MM.1S (cell line): ENCODE measurements at regions not wholly inside any gene's neighbourhood (a gene's known extent, or its start where the extent isn't known, plus 50 kb on each side); places are given as distances from the start of the nearest gene placed in this dataset.

Source experiments
- DNase-seq: peaks from one replicate; pipeline ENCODE4 v3.0.0-alpha.2; 2015
- H2AFZ ChIP-seq: fragments of 300-600 bp; sonication (generic); 2 replicates; pipeline ENCODE4 v1.6.0; 2016; ENCODE audit warnings: antibody characterized with exemption, low read length
- H3F3A ChIP-seq: fragments of 300-600 bp; sonication (generic); 2 replicates; pipeline ENCODE4 v1.6.1; 2016; ENCODE audit warnings: mild to moderate bottlenecking, antibody characterized with exemption, low read length, moderate library complexity, mixed read lengths; ENCODE audit not compliant: insufficient read depth
- H3K27ac ChIP-seq: fragments of 300-600 bp; sonication (generic); 2 replicates; pipeline ENCODE4 v1.5.1; 2016; ENCODE audit warnings: mild to moderate bottlenecking, low read length
- H3K27me3 ChIP-seq: fragments of 300-600 bp; sonication (generic); replicated peaks from 2 replicates; pipeline ENCODE4 v1.6.0; 2016; ENCODE audit warnings: low read length; ENCODE audit not compliant: insufficient read depth
- H3K36me3 ChIP-seq: fragments of 300-600 bp; sonication (generic); replicated peaks from 2 replicates; pipeline ENCODE4 v1.6.1; 2016; ENCODE audit warnings: mild to moderate bottlenecking, low read length, mixed read lengths; ENCODE audit not compliant: insufficient read depth
- H3K4me1 ChIP-seq: fragments of 300-600 bp; sonication (generic); 2 replicates; pipeline ENCODE4 v1.6.1; 2016; ENCODE audit warnings: low read length, mixed read lengths
- H3K4me2 ChIP-seq: fragments of 300-600 bp; sonication (generic); 2 replicates; pipeline ENCODE4 v1.6.0; 2016; ENCODE audit warnings: low read depth, low read length
- H3K4me3 ChIP-seq: fragments of 300-600 bp; sonication (generic); 2 replicates; pipeline ENCODE4 v1.5.1; 2016; ENCODE audit warnings: low read length, mixed read lengths
- H3K79me2 ChIP-seq: fragments of 300-600 bp; sonication (generic); 2 replicates; pipeline ENCODE4 v1.6.1; 2016; ENCODE audit warnings: mixed run types, low read length, mixed read lengths
- H3K9ac ChIP-seq: fragments of 300-600 bp; sonication (generic); 2 replicates; pipeline ENCODE4 v1.6.1; 2016; ENCODE audit warnings: low read length, mixed read lengths
- H3K9me2 ChIP-seq: fragments of 300-600 bp; sonication (generic); replicated peaks from 2 replicates; pipeline ENCODE4 v1.6.1; 2016; ENCODE audit warnings: mild to moderate bottlenecking, low read length, mixed read lengths; ENCODE audit not compliant: insufficient read depth
- H3K9me3 ChIP-seq: fragments of 300-600 bp; sonication (generic); replicated peaks from 2 replicates; pipeline ENCODE4 v1.6.1; 2016; ENCODE audit warnings: mild to moderate bottlenecking, low read length, mixed read lengths; ENCODE audit not compliant: insufficient read depth
- H4K20me1 ChIP-seq: fragments of 300-600 bp; sonication (generic); 2 replicates; pipeline ENCODE4 v1.6.1; 2016; ENCODE audit warnings: mild to moderate bottlenecking, low read length, moderate library complexity, mixed read lengths; ENCODE audit not compliant: insufficient read depth
- EZH2 ChIP-seq: fragments of 300-600 bp; sonication (generic); optimal IDR thresholded peaks from 2 replicates; pipeline ENCODE3; 2017; ENCODE audit warnings: low read depth, mild to moderate bottlenecking, antibody characterized with exemption, low read length, mixed read lengths
- EZH2phosphoT487 ChIP-seq: fragments of 300-600 bp; sonication (generic); IDR thresholded peaks from 2 replicates; pipeline ENCODE4 v1.6.1; 2018; ENCODE audit warnings: antibody characterized with exemption, low read length
- TF ChIP-seq, protein P1 (sequence below): fragments of 300-600 bp; sonication (generic); IDR thresholded peaks from 2 replicates; pipeline ENCODE4 v1.5.1; 2016; ENCODE audit warnings: antibody characterized with exemption, low read length, mixed read lengths

DNA sequence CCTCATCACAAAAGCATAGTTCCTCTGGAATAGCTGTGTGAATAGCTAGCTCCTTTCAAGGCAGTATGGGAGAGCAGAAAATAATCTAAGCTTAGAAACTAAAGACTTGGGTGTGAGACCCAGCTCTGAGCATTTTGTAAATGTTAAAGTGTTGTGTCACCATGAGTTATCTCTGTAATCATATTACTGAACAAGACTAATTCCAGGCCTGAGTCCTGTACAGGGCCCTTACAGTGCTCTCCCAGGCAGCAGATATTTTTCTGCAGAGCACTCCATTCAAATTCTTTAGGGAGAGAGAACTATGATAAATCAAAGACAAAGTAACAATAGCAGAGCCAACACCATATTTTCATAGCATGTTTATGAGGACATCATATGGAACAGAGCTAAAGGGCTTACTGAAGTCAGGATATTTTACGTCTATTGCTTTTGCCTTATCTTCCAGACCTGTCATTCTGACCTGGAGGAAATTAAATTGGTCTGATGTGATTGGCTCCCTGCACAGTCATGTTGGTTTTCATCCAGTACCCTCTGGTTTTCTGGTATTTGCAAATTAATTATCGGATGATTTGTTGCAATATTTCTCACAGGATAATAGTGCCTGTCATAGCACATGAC, 172.6 kb upstream of the PPP2R3A start:
- no peak overlapping the region for H3K27ac ChIP-seq
- no peaks in the 10 kb centered on the region for H3K9me3 ChIP-seq
- H2AFZ ChIP-seq, result no peak overlapping the region
- H3K4me1 ChIP-seq, result no peaks in the 10 kb centered on the region
- no peak overlapping the region for H3K4me2 ChIP-seq
- H3K27me3 ChIP-seq, result no peaks in the 10 kb centered on the region
- no peak for DNase-seq
- H3K9ac ChIP-seq, result no peak overlapping the region
- no peaks in the 10 kb centered on the region for H4K20me1 ChIP-seq
- H3K79me2 ChIP-seq, result no peaks in the 10 kb centered on the region
- no peaks in the 10 kb centered on the region for H3K36me3 ChIP-seq
- TF ChIP-seq EZH2, result no peak
- TF ChIP-seq, protein P1, sequence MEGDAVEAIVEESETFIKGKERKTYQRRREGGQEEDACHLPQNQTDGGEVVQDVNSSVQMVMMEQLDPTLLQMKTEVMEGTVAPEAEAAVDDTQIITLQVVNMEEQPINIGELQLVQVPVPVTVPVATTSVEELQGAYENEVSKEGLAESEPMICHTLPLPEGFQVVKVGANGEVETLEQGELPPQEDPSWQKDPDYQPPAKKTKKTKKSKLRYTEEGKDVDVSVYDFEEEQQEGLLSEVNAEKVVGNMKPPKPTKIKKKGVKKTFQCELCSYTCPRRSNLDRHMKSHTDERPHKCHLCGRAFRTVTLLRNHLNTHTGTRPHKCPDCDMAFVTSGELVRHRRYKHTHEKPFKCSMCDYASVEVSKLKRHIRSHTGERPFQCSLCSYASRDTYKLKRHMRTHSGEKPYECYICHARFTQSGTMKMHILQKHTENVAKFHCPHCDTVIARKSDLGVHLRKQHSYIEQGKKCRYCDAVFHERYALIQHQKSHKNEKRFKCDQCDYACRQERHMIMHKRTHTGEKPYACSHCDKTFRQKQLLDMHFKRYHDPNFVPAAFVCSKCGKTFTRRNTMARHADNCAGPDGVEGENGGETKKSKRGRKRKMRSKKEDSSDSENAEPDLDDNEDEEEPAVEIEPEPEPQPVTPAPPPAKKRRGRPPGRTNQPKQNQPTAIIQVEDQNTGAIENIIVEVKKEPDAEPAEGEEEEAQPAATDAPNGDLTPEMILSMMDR, result no peak
- no peak for TF ChIP-seq EZH2phosphoT487
- H3K9me2 ChIP-seq, result no peaks in the 10 kb centered on the region
- no peak overlapping the region for H3K4me3 ChIP-seq
- no peaks in the 10 kb centered on the region for H3F3A ChIP-seq

DNA sequence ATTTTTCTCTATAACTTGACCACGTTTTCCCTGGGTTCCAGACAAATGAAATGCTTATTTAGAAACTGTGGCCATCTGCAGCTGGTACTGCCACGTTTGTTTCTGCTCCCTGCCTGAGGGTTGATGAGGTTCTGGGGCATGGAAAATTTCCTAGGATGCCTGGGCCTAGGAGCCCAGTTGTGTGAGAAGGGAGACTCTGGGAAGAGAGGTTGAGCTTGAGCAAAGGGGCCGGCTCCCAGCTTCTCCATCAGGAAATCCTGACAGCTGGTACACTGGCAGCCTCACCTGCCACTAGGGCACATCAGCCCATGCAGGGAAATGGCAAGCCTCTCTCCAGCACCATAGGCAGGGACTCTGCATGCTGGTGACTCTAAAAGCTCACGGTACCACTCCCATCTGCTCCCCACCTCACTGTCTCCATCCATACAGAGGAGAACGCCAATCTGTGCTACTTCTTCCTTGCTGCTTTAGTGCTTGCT, 165.4 kb upstream of the PPP2R3A start:
- no peaks in the 10 kb centered on the region for H3K4me1 ChIP-seq
- no peak overlapping the region for H2AFZ ChIP-seq
- no peaks in the 10 kb centered on the region for H3K79me2 ChIP-seq
- H3K4me3 ChIP-seq, result no peak overlapping the region
- no peak overlapping the region for H3K27ac ChIP-seq
- no peak for TF ChIP-seq EZH2
- no peaks in the 10 kb centered on the region for H3K9me3 ChIP-seq
- H4K20me1 ChIP-seq, result no peaks in the 10 kb centered on the region
- H3F3A ChIP-seq, result no peaks in the 10 kb centered on the region
- no peak for DNase-seq
- H3K27me3 ChIP-seq, result no peaks in the 10 kb centered on the region
- no peak overlapping the region for H3K4me2 ChIP-seq
- no peaks in the 10 kb centered on the region for H3K36me3 ChIP-seq
- H3K9me2 ChIP-seq, result no peaks in the 10 kb centered on the region
- H3K9ac ChIP-seq, result no peak overlapping the region

DNA sequence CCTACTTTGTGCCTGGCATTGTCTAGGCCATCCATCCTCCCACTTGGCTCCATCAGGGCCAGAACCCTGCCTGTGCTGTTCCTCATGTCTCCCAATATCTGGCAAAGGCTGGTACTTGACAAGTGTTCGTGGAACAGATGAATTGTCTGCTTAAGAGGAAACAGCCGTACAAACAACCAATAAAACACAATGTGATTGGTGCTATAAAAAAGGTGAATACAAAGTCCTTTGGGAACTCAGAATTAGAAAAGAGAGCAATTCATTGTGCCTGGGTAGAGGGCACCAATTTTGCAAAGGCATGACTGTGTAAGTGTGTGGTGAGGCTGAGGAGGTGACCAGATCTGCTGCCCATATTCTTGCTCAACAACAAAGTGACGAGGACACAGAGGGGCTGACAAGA, 164.5 kb upstream of the PPP2R3A start:
- no peaks in the 10 kb centered on the region for H3K27me3 ChIP-seq
- TF ChIP-seq, protein P1, result no peak
- TF ChIP-seq EZH2 (no peak), EZH2phosphoT487 (no peak)
- H4K20me1 ChIP-seq, result no peaks in the 10 kb centered on the region
- no peak overlapping the region for H3K9ac ChIP-seq
- H3K27ac ChIP-seq, result no peak overlapping the region
- H3K36me3 ChIP-seq, result no peaks in the 10 kb centered on the region
- no peak overlapping the region for H3K4me2 ChIP-seq
- no peaks in the 10 kb centered on the region for H3K9me3 ChIP-seq
- no peaks in the 10 kb centered on the region for H3K79me2 ChIP-seq
- H3K4me3 ChIP-seq, result no peak overlapping the region
- H3F3A ChIP-seq, result no peaks in the 10 kb centered on the region
- H3K4me1 ChIP-seq, result no peaks in the 10 kb centered on the region
- no peak for DNase-seq
- H2AFZ ChIP-seq, result no peak overlapping the region
- no peaks in the 10 kb centered on the region for H3K9me2 ChIP-seq

DNA sequence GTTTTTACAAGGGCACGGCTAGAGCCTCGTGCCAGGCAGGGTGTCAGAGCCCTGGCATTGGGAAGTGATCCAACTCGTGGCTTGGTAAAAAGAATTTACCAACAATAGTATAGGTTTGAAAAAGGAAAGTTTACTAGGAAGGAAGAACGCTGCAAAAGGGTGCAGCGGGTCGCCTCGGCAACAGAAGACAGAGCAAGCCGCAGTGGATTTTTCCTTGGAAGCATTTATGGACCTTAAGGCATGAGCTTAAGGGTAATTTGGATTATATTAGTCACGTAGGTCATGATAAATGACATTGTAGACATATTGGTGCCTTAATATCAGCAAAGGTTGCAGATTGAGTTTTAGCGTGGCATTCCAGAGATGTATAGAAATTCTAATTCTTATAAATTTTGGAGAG, 163.4 kb upstream of the PPP2R3A start:
- H3K9me3 ChIP-seq, result no peaks in the 10 kb centered on the region
- H3K4me3 ChIP-seq, result no peak overlapping the region
- H3K9me2 ChIP-seq, result no peaks in the 10 kb centered on the region
- TF ChIP-seq, protein P1, result no peak
- TF ChIP-seq EZH2 (no peak), EZH2phosphoT487 (no peak)
- no peaks in the 10 kb centered on the region for H3K27me3 ChIP-seq
- H4K20me1 ChIP-seq, result no peaks in the 10 kb centered on the region
- no peaks in the 10 kb centered on the region for H3F3A ChIP-seq
- H3K36me3 ChIP-seq, result no peaks in the 10 kb centered on the region
- no peak overlapping the region for H3K9ac ChIP-seq
- no peak overlapping the region for H2AFZ ChIP-seq
- H3K4me1 ChIP-seq, result no peaks in the 10 kb centered on the region
- H3K4me2 ChIP-seq, result no peak overlapping the region
- H3K79me2 ChIP-seq, result no peaks in the 10 kb centered on the region
- DNase-seq, result no peak
- no peak overlapping the region for H3K27ac ChIP-seq
